Mesenchymal stem cell (in vitro differentiated cells and primary cell): ENCODE measurements at regions not wholly inside any gene's neighbourhood (a gene's known extent, or its start where the extent isn't known, plus 50 kb on each side); places are given as distances from the start of the nearest gene placed in this dataset.

Experiments used
- DNase-seq: peaks from one replicate; pipeline ENCODE4 v3.0.0-alpha.2; 2013
- H2AFZ ChIP-seq: one replicate; pipeline ENCODE4 v1.6.1; 2013; ENCODE audit warnings: low read depth, mild to moderate bottlenecking, control low read depth, inconsistent platforms, low read length, moderate library complexity
- H2AK5ac ChIP-seq: 2 replicates; pipeline ENCODE4 v1.6.1; 2013; ENCODE audit warnings: low read length, moderate library complexity, mild to moderate bottlenecking, inconsistent platforms; ENCODE audit not compliant: severe bottlenecking
- H2BK120ac ChIP-seq: one replicate; pipeline ENCODE4 v1.6.1; 2013; ENCODE audit warnings: low read depth, mild to moderate bottlenecking, inconsistent platforms, low read length, moderate library complexity
- H2BK12ac ChIP-seq, 2 experiments: one replicate each; pipeline ENCODE4 v1.6.1; 2013; ENCODE audit warnings: inconsistent platforms in 2 of 2, low read length in 2 of 2, mild to moderate bottlenecking in 2 of 2, moderate library complexity in 2 of 2, control low read depth in 1 of 2
- H2BK15ac ChIP-seq: one replicate; pipeline ENCODE4 v1.6.1; 2013; ENCODE audit warnings: mild to moderate bottlenecking, low read depth, inconsistent platforms; ENCODE audit not compliant: poor library complexity, severe bottlenecking
- H2BK5ac ChIP-seq: 2 replicates; pipeline ENCODE4 v1.6.1; 2013; ENCODE audit warnings: low read depth, mild to moderate bottlenecking, low read length, control low read depth, inconsistent platforms; ENCODE audit not compliant: poor library complexity, severe bottlenecking
- H3K14ac ChIP-seq, 2 experiments: one replicate each; pipeline ENCODE4 v1.6.1; 2013; ENCODE audit warnings: inconsistent platforms in 2 of 2, low read length in 2 of 2, control low read depth in 1 of 2, mild to moderate bottlenecking in 1 of 2, moderate library complexity in 1 of 2
- H3K18ac ChIP-seq, 2 experiments: one replicate each; pipeline ENCODE4 v1.6.1; 2013; ENCODE audit warnings: inconsistent platforms in 2 of 2, low read length in 2 of 2, control low read depth in 1 of 2, low read depth in 1 of 2, mild to moderate bottlenecking in 1 of 2
- H3K23ac ChIP-seq, 2 experiments: one replicate each; pipeline ENCODE4 v1.6.1; 2013; ENCODE audit warnings: inconsistent platforms in 2 of 2, low read length in 2 of 2, mild to moderate bottlenecking in 2 of 2, moderate library complexity in 2 of 2, control low read depth in 1 of 2
- H3K27ac ChIP-seq: 2 replicates; pipeline ENCODE4 v1.5.1; 2013; ENCODE audit warnings: mild to moderate bottlenecking, moderate library complexity, low read length, control low read depth, inconsistent platforms; ENCODE audit not compliant: poor library complexity, severe bottlenecking
- H3K27me3 ChIP-seq, 2 experiments: 2 replicates each; pipeline versions ENCODE4 v1.6.1 to v1.7.0; 2013; ENCODE audit warnings: low read length in 2 of 2, mild to moderate bottlenecking in 2 of 2, moderate library complexity in 2 of 2, control low read depth in 1 of 2, inconsistent platforms in 1 of 2; ENCODE audit not compliant: control insufficient read depth in 1 of 2, insufficient read depth in 1 of 2
- H3K36me3 ChIP-seq, 2 experiments: 2 replicates each; pipeline versions ENCODE4 v1.6.1 to v1.7.0; 2013; ENCODE audit warnings: low read length in 2 of 2, control low read depth in 1 of 2, inconsistent platforms in 1 of 2, low read depth in 1 of 2, mild to moderate bottlenecking in 1 of 2; ENCODE audit not compliant: insufficient read depth in 2 of 2, control insufficient read depth in 1 of 2
- H3K4ac ChIP-seq, 2 experiments: one replicate each; pipeline ENCODE4 v1.6.1; 2013; ENCODE audit warnings: inconsistent platforms in 2 of 2, low read length in 2 of 2, mild to moderate bottlenecking in 2 of 2, moderate library complexity in 2 of 2, control low read depth in 1 of 2, low read depth in 1 of 2
- H3K4me1 ChIP-seq: 2 replicates; pipeline ENCODE4 v1.6.1; 2013; ENCODE audit warnings: low read depth, low read length, control low read depth; ENCODE audit not compliant: control insufficient read depth, insufficient read depth
- H3K4me2 ChIP-seq: 2 replicates; pipeline ENCODE4 v1.6.1; 2013; ENCODE audit warnings: low read length, mild to moderate bottlenecking, inconsistent platforms; ENCODE audit not compliant: poor library complexity, severe bottlenecking
- H3K4me3 ChIP-seq, 2 experiments: 2 replicates each; pipeline versions ENCODE4 v1.5.1 to v1.7.0; 2013; ENCODE audit warnings: low read length in 2 of 2, mild to moderate bottlenecking in 2 of 2, control low read depth in 1 of 2, low read depth in 1 of 2; ENCODE audit not compliant: insufficient read depth in 1 of 2
- H3K79me1 ChIP-seq: replicated peaks from 2 replicates; pipeline ENCODE4 v1.6.1; 2013; ENCODE audit warnings: mild to moderate bottlenecking, control low read depth, low read length, inconsistent platforms; ENCODE audit not compliant: poor library complexity, severe bottlenecking
- H3K9ac ChIP-seq: 2 replicates; pipeline ENCODE4 v1.7.0; 2013; ENCODE audit warnings: mild to moderate bottlenecking, low read length, moderate library complexity
- H3K9me3 ChIP-seq: 2 replicates; pipeline ENCODE4 v1.7.0; 2013; ENCODE audit warnings: mild to moderate bottlenecking, low read length; ENCODE audit not compliant: control insufficient read depth
- H4K8ac ChIP-seq: one replicate; pipeline ENCODE4 v1.6.1; 2013; ENCODE audit warnings: inconsistent platforms, mild to moderate bottlenecking, low read length, moderate library complexity
- H4K91ac ChIP-seq: one replicate; pipeline ENCODE4 v1.6.1; 2013; ENCODE audit warnings: mild to moderate bottlenecking, low read length, inconsistent platforms
- WGBS: methylation state at CpG from one replicate; pipeline ENCODE4 v1.1.7; 2013; ENCODE audit warnings: mixed read lengths; 5-methylcytosine and 5-hydroxymethylcytosine counted together

- H2BK120ac ChIP-seq: no peak overlapping the region
- no peak overlapping the region for H2BK15ac ChIP-seq
- no peak overlapping the region for H2BK5ac ChIP-seq
- H2BK12ac ChIP-seq: no peak overlapping the region
- H3K27ac ChIP-seq: no peak overlapping the region
- H3K9ac ChIP-seq: no peak overlapping the region
- no peaks in the 10 kb centered on the region for H3K79me1 ChIP-seq
- H3K36me3 ChIP-seq: no peaks in the 10 kb centered on the region
- H4K8ac ChIP-seq: no peak overlapping the region
- no peak overlapping the region for H2AFZ ChIP-seq
- no peak overlapping the region for H3K4ac ChIP-seq
- H3K4me3 ChIP-seq: no peak overlapping the region
- H3K23ac ChIP-seq: no peak overlapping the region
- no peak overlapping the region for H3K4me2 ChIP-seq
- no peaks in the 10 kb centered on the region for H3K4me1 ChIP-seq
- no peaks in the 10 kb centered on the region for H3K27me3 ChIP-seq
- H3K14ac ChIP-seq: no peak overlapping the region
- DNase-seq: peak; percentile 43
- no peak overlapping the region for H2AK5ac ChIP-seq
- no peaks in the 10 kb centered on the region for H3K9me3 ChIP-seq
- no CpG with 5 or more reads among the region's 1 CpG for WGBS
- no peak overlapping the region for H3K18ac ChIP-seq
- no peak overlapping the region for H4K91ac ChIP-seq
These were observed 524.1 kb upstream of the CBLB start for GRCh38 chr3:106392915-106393314.

- Histone ChIP-seq H3K4ac (no peak overlapping the region), H3K9ac (no peak overlapping the region), H3K27me3 (no peaks in the 10 kb centered on the region), H3K18ac (peak overlapping the region in 1 of 2 experiments; percentile 75), H3K4me3 (no peak overlapping the region), H2BK15ac (no peak overlapping the region), H2AK5ac (no peak overlapping the region), H3K36me3 (no peaks in the 10 kb centered on the region), H3K4me1 (no peaks in the 10 kb centered on the region), H2BK12ac (peak overlapping the region in 1 of 2 experiments; percentile 47), H2BK5ac (no peak overlapping the region), H4K91ac (no peak overlapping the region), H3K79me1 (no peaks in the 10 kb centered on the region), H3K9me3 (no peaks in the 10 kb centered on the region), H3K23ac (no peak overlapping the region), H2BK120ac (peak overlapping the region; percentile 61), H3K14ac (no peak overlapping the region), H2AFZ (no peak overlapping the region), H3K27ac (no peak overlapping the region), H3K4me2 (no peak overlapping the region), H4K8ac (no peak overlapping the region)
- no peak for DNase-seq
- WGBS: 100% methylated on average over 1 of the region's 2 CpGs
These were observed 528.2 kb upstream of the CBLB start for GRCh38 chr3:106397006-106397405.

- H4K91ac ChIP-seq: no peak overlapping the region
- no peaks in the 10 kb centered on the region for H3K79me1 ChIP-seq
- no peak overlapping the region for H2BK5ac ChIP-seq
- peak overlapping the region in 1 of 2 experiments; percentile 83 for H3K4ac ChIP-seq
- peak; percentile 63 for DNase-seq
- H2BK12ac ChIP-seq: peak overlapping the region in 1 of 2 experiments; percentile 65
- H4K8ac ChIP-seq: no peak overlapping the region
- no peaks in the 10 kb centered on the region for H3K27me3 ChIP-seq
- no peak overlapping the region for H3K27ac ChIP-seq
- no peak overlapping the region for H2BK120ac ChIP-seq
- H3K18ac ChIP-seq: peak overlapping the region; percentile 38 to 75
- no peak overlapping the region for H3K9ac ChIP-seq
- H2AFZ ChIP-seq: no peak overlapping the region
- H2AK5ac ChIP-seq: no peak overlapping the region
- H3K9me3 ChIP-seq: no peaks in the 10 kb centered on the region
- H3K4me2 ChIP-seq: no peak overlapping the region
- WGBS: 0% methylated on average over 1 of the region's 2 CpGs
- H3K4me3 ChIP-seq: no peak overlapping the region
- no peak overlapping the region for H3K14ac ChIP-seq
- no peak overlapping the region for H2BK15ac ChIP-seq
- no peaks in the 10 kb centered on the region for H3K4me1 ChIP-seq
- H3K36me3 ChIP-seq: no peaks in the 10 kb centered on the region
- H3K23ac ChIP-seq: no peak overlapping the region
These were observed 530.2 kb upstream of the CBLB start for GRCh38 chr3:106398891-106399600.

GRCh38 chr3:106399761-106400160 is 530.9 kb upstream of the CBLB start:
- H2AK5ac ChIP-seq: no peak overlapping the region
- no peak overlapping the region for H3K9ac ChIP-seq
- H3K27me3 ChIP-seq: no peaks in the 10 kb centered on the region
- H3K27ac ChIP-seq: no peak overlapping the region
- no peaks in the 10 kb centered on the region for H3K4me1 ChIP-seq
- no peak overlapping the region for H2BK120ac ChIP-seq
- DNase-seq: peak; percentile 39
- no peaks in the 10 kb centered on the region for H3K9me3 ChIP-seq
- peak overlapping the region in 1 of 2 experiments; percentile 62 for H3K18ac ChIP-seq
- no peak overlapping the region for H3K4me3 ChIP-seq
- no peak overlapping the region for H4K91ac ChIP-seq
- H2AFZ ChIP-seq: no peak overlapping the region
- peak overlapping the region in 1 of 2 experiments; percentile 75 for H3K4ac ChIP-seq
- H2BK15ac ChIP-seq: no peak overlapping the region
- 78% methylated on average over 4 of the region's 4 CpGs for WGBS
- H3K36me3 ChIP-seq: no peaks in the 10 kb centered on the region
- H4K8ac ChIP-seq: no peak overlapping the region
- H3K14ac ChIP-seq: no peak overlapping the region
- no peak overlapping the region for H3K4me2 ChIP-seq
- no peak overlapping the region for H2BK5ac ChIP-seq
- H3K23ac ChIP-seq: no peak overlapping the region
- H3K79me1 ChIP-seq: no peaks in the 10 kb centered on the region
- H2BK12ac ChIP-seq: peak overlapping the region in 1 of 2 experiments; percentile 72
